ENCODE measurements at regions not wholly inside any gene's neighbourhood (a gene's known extent, or its start where the extent isn't known, plus 50 kb on each side); places are given as distances from the start of the nearest gene placed in this dataset.
"Not testable (repeated sequence)": the region's sequence is repeated elsewhere in the genome, so short reads cannot be mapped to it uniquely, and the experiment has no call there.

GRCh38 chr13:71327266-71327665 is 539.7 kb downstream of the DACH1 start:
- H3K27me3 Mint-ChIP-seq, result no peaks in the 10 kb centered on the region
- H3K27ac Mint-ChIP-seq, result no peak overlapping the region
- H3K4me1 Mint-ChIP-seq, result no peaks in the 10 kb centered on the region
- no peak overlapping the region for H3K4me3 Mint-ChIP-seq
- POLR2A ChIA-PET, result no interaction called here
- no peaks in the 10 kb centered on the region for H3K36me3 Mint-ChIP-seq (ENCODE audit: low read depth)
- DNase-seq, result no peak
- no peaks in the 10 kb centered on the region for H3K9me3 Mint-ChIP-seq
- CTCF ChIA-PET, result no interaction called here

- no peak for DNase-seq
- Mint-ChIP-seq H3K9me3 (no peaks in the 10 kb centered on the region), H3K4me3 (no peak overlapping the region), H3K27ac (no peak overlapping the region), H3K4me1 (no peaks in the 10 kb centered on the region), H3K36me3 (ENCODE audit: low read depth) (no peaks in the 10 kb centered on the region), H3K27me3 (no peaks in the 10 kb centered on the region)
- ChIA-PET POLR2A (no interaction called here), CTCF (no interaction called here)
Measured at GRCh38 chr13:71325556-71325955, 541.4 kb downstream of the DACH1 start.

GRCh38 chr13:71323266-71323665 is 543.7 kb downstream of the DACH1 start:
- CTCF ChIA-PET, result no interaction called here
- POLR2A ChIA-PET, result no interaction called here
- Mint-ChIP-seq H3K36me3 (ENCODE audit: low read depth) (no peaks in the 10 kb centered on the region), H3K27me3 (no peaks in the 10 kb centered on the region), H3K27ac (no peak overlapping the region), H3K9me3 (no peaks in the 10 kb centered on the region), H3K4me3 (no peak overlapping the region), H3K4me1 (no peaks in the 10 kb centered on the region)
- DNase-seq, result no peak

GRCh38 chr13:71320452-71320851 is 546.6 kb downstream of the DACH1 start:
- Mint-ChIP-seq H3K36me3 (ENCODE audit: low read depth) (no peaks in the 10 kb centered on the region), H3K4me3 (no peak overlapping the region), H3K27ac (no peak overlapping the region), H3K9me3 (no peaks in the 10 kb centered on the region), H3K4me1 (no peaks in the 10 kb centered on the region), H3K27me3 (no peaks in the 10 kb centered on the region)
- ChIA-PET CTCF (no interaction called here), POLR2A (no interaction called here)
- DNase-seq, result peak; percentile 8

GRCh38 chr13:71316792-71317363 is 550.1 kb downstream of the DACH1 start:
- CTCF ChIA-PET, result interaction anchor here (0.9 kb wide), 1 partner anchor 49 kb away, joined by 3 read pairs; no protein-coding TSS in a partner anchor
- H3K4me1 Mint-ChIP-seq, result no peaks in the 10 kb centered on the region
- H3K27me3 Mint-ChIP-seq, result no peaks in the 10 kb centered on the region
- no peak for DNase-seq
- no peaks in the 10 kb centered on the region for H3K36me3 Mint-ChIP-seq (ENCODE audit: low read depth)
- no peak overlapping the region for H3K27ac Mint-ChIP-seq
- H3K9me3 Mint-ChIP-seq, result no peaks in the 10 kb centered on the region
- POLR2A ChIA-PET, result no interaction called here
- no peak overlapping the region for H3K4me3 Mint-ChIP-seq

- H3K4me1 Mint-ChIP-seq, result no peaks in the 10 kb centered on the region
- H3K9me3 Mint-ChIP-seq, result no peaks in the 10 kb centered on the region
- no peak for DNase-seq
- no peak overlapping the region for H3K4me3 Mint-ChIP-seq
- H3K36me3 Mint-ChIP-seq (ENCODE audit: low read depth), result no peaks in the 10 kb centered on the region
- CTCF ChIA-PET, result no interaction called here
- H3K27ac Mint-ChIP-seq, result no peak overlapping the region
- POLR2A ChIA-PET, result no interaction called here
- H3K27me3 Mint-ChIP-seq, result no peaks in the 10 kb centered on the region
Measured at GRCh38 chr13:71312923-71313322, 554.1 kb downstream of the DACH1 start.

- Mint-ChIP-seq H3K4me3 (no peak overlapping the region), H3K4me1 (no peaks in the 10 kb centered on the region), H3K9me3 (no peaks in the 10 kb centered on the region), H3K27me3 (no peaks in the 10 kb centered on the region), H3K36me3 (ENCODE audit: low read depth) (no peaks in the 10 kb centered on the region), H3K27ac (no peak overlapping the region)
- ChIA-PET POLR2A (no interaction called here), CTCF (no interaction called here)
- DNase-seq, result no peak
Measured at GRCh38 chr13:71309905-71310304, 557.1 kb downstream of the DACH1 start.

GRCh38 chr13:71306821-71307220 is 560.2 kb downstream of the DACH1 start:
- Mint-ChIP-seq H3K36me3 (ENCODE audit: low read depth) (no peaks in the 10 kb centered on the region), H3K4me1 (no peaks in the 10 kb centered on the region), H3K27ac (no peak overlapping the region), H3K4me3 (no peak overlapping the region), H3K27me3 (no peaks in the 10 kb centered on the region), H3K9me3 (no peaks in the 10 kb centered on the region)
- DNase-seq, result no peak
- ChIA-PET CTCF (no interaction called here), POLR2A (no interaction called here)

GRCh38 chr13:71304861-71305260 is 562.1 kb downstream of the DACH1 start:
- POLR2A ChIA-PET, result no interaction called here
- DNase-seq, result no peak
- CTCF ChIA-PET, result no interaction called here
- Mint-ChIP-seq H3K9me3 (no peaks in the 10 kb centered on the region), H3K27me3 (no peaks in the 10 kb centered on the region), H3K4me3 (no peak overlapping the region), H3K36me3 (ENCODE audit: low read depth) (no peaks in the 10 kb centered on the region), H3K4me1 (no peaks in the 10 kb centered on the region), H3K27ac (no peak overlapping the region)

GRCh38 chr13:71303144-71303543 is 563.9 kb downstream of the DACH1 start:
- Mint-ChIP-seq H3K9me3 (no peaks in the 10 kb centered on the region), H3K4me3 (no peak overlapping the region), H3K36me3 (ENCODE audit: low read depth) (no peaks in the 10 kb centered on the region), H3K27me3 (no peaks in the 10 kb centered on the region), H3K4me1 (no peaks in the 10 kb centered on the region), H3K27ac (no peak overlapping the region)
- POLR2A ChIA-PET, result no interaction called here
- no peak for DNase-seq
- CTCF ChIA-PET, result no interaction called here

- CTCF ChIA-PET, result no interaction called here
- Mint-ChIP-seq H3K4me3 (no peak overlapping the region), H3K4me1 (no peaks in the 10 kb centered on the region), H3K27me3 (no peaks in the 10 kb centered on the region), H3K27ac (no peak overlapping the region), H3K36me3 (ENCODE audit: low read depth) (no peaks in the 10 kb centered on the region), H3K9me3 (no peaks in the 10 kb centered on the region)
- no peak for DNase-seq
- POLR2A ChIA-PET, result no interaction called here
Measured at GRCh38 chr13:71300602-71301001, 566.4 kb downstream of the DACH1 start.

GRCh38 chr13:71291842-71292146 is 575.2 kb downstream of the DACH1 start:
- Mint-ChIP-seq H3K4me1 (peaks cover 15% of the 10 kb centered on the region), H3K4me3 (no peak overlapping the region), H3K9me3 (peaks cover 3% of the 10 kb centered on the region), H3K36me3 (ENCODE audit: low read depth) (peaks cover 2% of the 10 kb centered on the region), H3K27me3 (no peaks in the 10 kb centered on the region), H3K27ac (no peak overlapping the region)
- no peak for DNase-seq
- CTCF ChIA-PET, result no interaction called here
- POLR2A ChIA-PET, result no interaction called here

GRCh38 chr13:71290963-71291841 is 575.8 kb downstream of the DACH1 start:
- Mint-ChIP-seq H3K36me3 (ENCODE audit: low read depth) (peaks cover 2% of the 10 kb centered on the region), H3K4me3 (peak overlapping the region; percentile 53), H3K4me1 (peaks cover 15% of the 10 kb centered on the region), H3K9me3 (peaks cover 3% of the 10 kb centered on the region), H3K27me3 (no peaks in the 10 kb centered on the region), H3K27ac (peak overlapping the region; percentile 92)
- ChIA-PET POLR2A (no interaction called here), CTCF (no interaction called here)
- DNase-seq, result peak; percentile 51

GRCh38 chr13:71289980-71290379 is 577.0 kb downstream of the DACH1 start:
- POLR2A ChIA-PET; H3K27me3 Mint-ChIP-seq; CTCF ChIA-PET; H3K9me3 Mint-ChIP-seq; H3K4me3 Mint-ChIP-seq; DNase-seq; H3K36me3 Mint-ChIP-seq (ENCODE audit: low read depth): not testable (repeated sequence)
- H3K27ac Mint-ChIP-seq, result peak overlapping the region; percentile 92
- peaks cover 15% of the 10 kb centered on the region for H3K4me1 Mint-ChIP-seq

All from activated CD4-positive, alpha-beta T cell treated with anti-CD3 and anti-CD28 coated beads, Interleukin-2, amount 10 ng/mL, durations not matched to agents 7 days and 5 days (primary cell).